Neural cell (in vitro differentiated cells): ENCODE measurements at regions not wholly inside any gene's neighbourhood (a gene's known extent, or its start where the extent isn't known, plus 50 kb on each side); places are given as distances from the start of the nearest gene placed in this dataset.

Source experiments
- H2AFZ ChIP-seq: fragments of 200-600, 300-800 bp; sonication (generic), shearing (Covaris generic); 2 replicates; pipeline ENCODE4 v1.6.0; 2014; ENCODE audit warnings: low read depth, mild to moderate bottlenecking, antibody characterized with exemption, low read length, moderate library complexity
- H3F3A ChIP-seq: fragments of 200-600 bp; shearing (Covaris generic); 2 replicates; pipeline ENCODE4 v1.6.1; 2016; ENCODE audit warnings: mild to moderate bottlenecking, moderate library complexity, mixed read lengths, antibody characterized with exemption, low read length; ENCODE audit not compliant: insufficient read depth, poor library complexity, severe bottlenecking
- H3K27ac ChIP-seq: fragments of 200-600, 300-800 bp; sonication (generic), shearing (Covaris generic); 2 replicates; pipeline ENCODE4 v1.5.1; 2014; ENCODE audit warnings: mild to moderate bottlenecking, low read length, moderate library complexity
- H3K27me3 ChIP-seq: fragments of 300-800, 200-600 bp; sonication (generic), shearing (Covaris generic); 2 replicates; pipeline ENCODE4 v1.6.0; 2014; ENCODE audit warnings: mild to moderate bottlenecking, low read depth, low read length, moderate library complexity; ENCODE audit not compliant: insufficient read depth
- H3K36me3 ChIP-seq: fragments of 300-800, 200-600 bp; sonication (generic), shearing (Covaris generic); 2 replicates; pipeline ENCODE4 v1.5.1; 2014; ENCODE audit warnings: mild to moderate bottlenecking, antibody characterized with exemption, low read length, moderate library complexity; ENCODE audit not compliant: insufficient read depth
- H3K4me2 ChIP-seq: fragments of 300-800, 200-600 bp; sonication (generic), shearing (Covaris generic); 2 replicates; pipeline ENCODE4 v1.6.0; 2014; ENCODE audit warnings: mild to moderate bottlenecking, low read length
- H3K4me3 ChIP-seq: fragments of 300-800, 200-600 bp; sonication (generic), shearing (Covaris generic); 2 replicates; pipeline ENCODE4 v1.5.1; 2014; ENCODE audit warnings: mild to moderate bottlenecking, low read length, moderate library complexity
- H3K79me2 ChIP-seq: fragments of 200-600 bp; shearing (Covaris generic); replicated peaks from 2 replicates; pipeline ENCODE4 v1.6.0; 2014; ENCODE audit warnings: mild to moderate bottlenecking, low read length, moderate library complexity; ENCODE audit not compliant: insufficient read depth
- H3K9ac ChIP-seq: fragments of 300-800, 200-600 bp; sonication (generic), shearing (Covaris generic); 2 replicates; pipeline ENCODE4 v1.6.1; 2016; ENCODE audit warnings: mild to moderate bottlenecking, low read length, mixed read lengths
- H3K9me2 ChIP-seq: fragments of 200-600 bp; shearing (Covaris generic); 2 replicates; pipeline ENCODE4 v1.6.1; 2016; ENCODE audit warnings: mild to moderate bottlenecking, low read length, mixed read lengths; ENCODE audit not compliant: insufficient read depth
- H3K9me3 ChIP-seq: fragments of 200-600, 300-800 bp; sonication (generic), shearing (Covaris generic); 2 replicates; pipeline ENCODE4 v1.6.1; 2016; ENCODE audit warnings: mild to moderate bottlenecking, mixed run types, low read length, moderate library complexity, mixed read lengths
- H4K20me1 ChIP-seq: fragments of 200-600 bp; shearing (Covaris generic); 2 replicates; pipeline ENCODE4 v1.6.1; 2016; ENCODE audit warnings: mild to moderate bottlenecking, mixed run types; ENCODE audit not compliant: insufficient read depth
- EP300 ChIP-seq: fragments of 450-650 bp; conservative IDR thresholded peaks from 2 replicates; pipeline ENCODE4 v1.6.1; 2014; ENCODE audit warnings: antibody characterized with exemption, mild to moderate bottlenecking, moderate library complexity; ENCODE audit not compliant: poor library complexity, severe bottlenecking
- EZH2 ChIP-seq: fragments of 200-600, 300-800 bp; shearing (Covaris generic), sonication (generic); IDR thresholded peaks from 2 replicates; pipeline ENCODE4 v1.6.1; 2014; ENCODE audit warnings: antibody characterized with exemption, low read length, borderline replicate concordance, mild to moderate bottlenecking; ENCODE audit not compliant: insufficient read depth, poor library complexity, severe bottlenecking
- MXI1 ChIP-seq: fragments of 450-650 bp; conservative IDR thresholded peaks from 2 replicates; pipeline ENCODE4 v1.6.1; 2014; ENCODE audit warnings: antibody characterized with exemption, mild to moderate bottlenecking; ENCODE audit not compliant: poor library complexity, severe bottlenecking
- POLR2AphosphoS5 ChIP-seq: IDR thresholded peaks from 2 replicates; pipeline ENCODE4 v1.6.1; 2012
- RAD21 ChIP-seq: fragments of 450-650 bp; conservative IDR thresholded peaks from 2 replicates; pipeline ENCODE4 v1.6.1; 2014; ENCODE audit warnings: antibody characterized with exemption, mild to moderate bottlenecking, moderate library complexity
- SMC3 ChIP-seq: fragments of 450-650 bp; conservative IDR thresholded peaks from 2 replicates; pipeline ENCODE4 v1.6.1; 2014; ENCODE audit warnings: antibody characterized with exemption, mild to moderate bottlenecking, moderate library complexity; ENCODE audit not compliant: poor library complexity
- TAF1 ChIP-seq: IDR thresholded peaks from 2 replicates; pipeline ENCODE4 v1.6.1; 2012; ENCODE audit warnings: low read depth
- TF ChIP-seq, protein P1 (sequence below): IDR thresholded peaks from 2 replicates; pipeline ENCODE4 v1.6.1; 2012; ENCODE audit warnings: borderline replicate concordance
- TF ChIP-seq, protein P2 (sequence below): fragments of 450-650 bp; IDR thresholded peaks from 2 replicates; pipeline ENCODE4 v1.5.1; 2014; ENCODE audit warnings: antibody characterized with exemption, mild to moderate bottlenecking, moderate library complexity; ENCODE audit not compliant: poor library complexity, severe bottlenecking

DNA sequence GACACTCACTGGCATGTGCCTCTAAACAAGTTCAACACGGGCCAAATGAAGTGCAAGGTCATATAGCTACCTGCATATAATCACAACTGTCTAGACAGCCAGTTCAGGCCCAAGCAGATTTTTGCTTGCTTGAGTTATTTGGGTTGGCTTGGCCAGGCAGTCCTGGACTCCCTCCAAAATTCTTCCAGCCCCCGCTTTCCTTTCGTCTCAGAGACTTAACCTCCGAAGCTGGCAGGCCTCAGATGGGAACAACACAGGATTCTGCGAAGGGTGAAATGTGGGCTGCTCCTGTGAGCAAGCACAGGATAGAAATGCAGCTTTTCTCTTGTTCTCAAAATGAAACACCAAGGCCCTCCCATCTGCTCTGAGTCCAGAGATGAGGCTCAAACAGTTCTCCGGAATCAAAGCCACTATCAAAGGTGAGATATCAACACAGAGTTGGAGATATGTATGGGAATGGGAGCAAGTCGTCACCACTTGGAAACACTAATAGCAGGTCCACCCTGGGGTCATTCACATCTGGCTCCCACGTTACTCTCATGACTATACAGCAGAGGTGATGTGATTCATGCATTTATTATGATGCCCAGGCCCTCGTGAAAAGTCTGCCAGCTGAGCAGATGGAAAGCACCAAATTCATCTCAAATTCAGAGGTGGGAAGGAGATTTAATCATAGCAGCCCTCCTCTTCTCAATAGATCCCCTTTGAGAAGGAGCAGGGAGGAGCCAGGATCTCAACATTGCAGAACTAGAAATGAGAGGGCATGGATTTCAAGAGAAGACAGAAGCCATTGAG is 389.8 kb downstream of the NUAK1 start:
- Histone ChIP-seq H3F3A (no peaks in the 10 kb centered on the region), H3K9me3 (no peaks in the 10 kb centered on the region), H3K27me3 (peaks cover 10% of the 10 kb centered on the region), H3K9me2 (no peaks in the 10 kb centered on the region), H3K36me3 (no peaks in the 10 kb centered on the region), H3K79me2 (no peaks in the 10 kb centered on the region), H3K9ac (no peak overlapping the region), H4K20me1 (no peaks in the 10 kb centered on the region), H3K27ac (no peak overlapping the region), H2AFZ (no peak overlapping the region), H3K4me3 (no peak overlapping the region), H3K4me2 (no peak overlapping the region)
- TF ChIP-seq TAF1 (no peak), MXI1 (no peak), SMC3 (no peak)

DNA sequence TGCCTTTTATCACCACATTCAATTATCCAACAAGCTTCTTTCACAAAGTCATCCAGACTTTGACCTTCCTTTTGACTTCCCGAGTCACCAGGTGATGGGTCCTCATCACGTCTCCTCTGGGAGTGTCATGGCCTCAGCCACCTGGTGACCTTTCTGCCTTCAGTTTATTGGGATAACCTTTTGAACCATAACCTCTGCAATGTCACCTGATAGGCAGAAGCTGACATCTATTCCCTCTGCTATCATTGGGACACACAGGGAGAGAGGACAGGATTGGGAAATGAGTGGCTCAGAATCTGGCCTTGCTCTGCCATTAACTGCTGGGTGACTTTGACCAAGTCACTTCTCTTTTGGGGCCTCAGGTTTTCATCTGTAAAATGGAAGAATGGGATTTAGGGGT is 388.7 kb downstream of the NUAK1 start:
- Histone ChIP-seq H3K36me3 (no peaks in the 10 kb centered on the region), H3K4me3 (no peak overlapping the region), H3F3A (no peaks in the 10 kb centered on the region), H3K4me2 (no peak overlapping the region), H3K9me3 (no peaks in the 10 kb centered on the region), H4K20me1 (no peaks in the 10 kb centered on the region), H3K79me2 (no peaks in the 10 kb centered on the region), H3K9ac (no peak overlapping the region), H3K27me3 (peaks cover 9% of the 10 kb centered on the region), H2AFZ (no peak overlapping the region), H3K27ac (no peak overlapping the region), H3K9me2 (no peaks in the 10 kb centered on the region)
- TF ChIP-seq MXI1: no peak
- TF ChIP-seq EZH2: no peak
- TF ChIP-seq POLR2AphosphoS5: no peak
- TF ChIP-seq RAD21: no peak
- no peak for TF ChIP-seq TAF1
- TF ChIP-seq, protein P1, sequence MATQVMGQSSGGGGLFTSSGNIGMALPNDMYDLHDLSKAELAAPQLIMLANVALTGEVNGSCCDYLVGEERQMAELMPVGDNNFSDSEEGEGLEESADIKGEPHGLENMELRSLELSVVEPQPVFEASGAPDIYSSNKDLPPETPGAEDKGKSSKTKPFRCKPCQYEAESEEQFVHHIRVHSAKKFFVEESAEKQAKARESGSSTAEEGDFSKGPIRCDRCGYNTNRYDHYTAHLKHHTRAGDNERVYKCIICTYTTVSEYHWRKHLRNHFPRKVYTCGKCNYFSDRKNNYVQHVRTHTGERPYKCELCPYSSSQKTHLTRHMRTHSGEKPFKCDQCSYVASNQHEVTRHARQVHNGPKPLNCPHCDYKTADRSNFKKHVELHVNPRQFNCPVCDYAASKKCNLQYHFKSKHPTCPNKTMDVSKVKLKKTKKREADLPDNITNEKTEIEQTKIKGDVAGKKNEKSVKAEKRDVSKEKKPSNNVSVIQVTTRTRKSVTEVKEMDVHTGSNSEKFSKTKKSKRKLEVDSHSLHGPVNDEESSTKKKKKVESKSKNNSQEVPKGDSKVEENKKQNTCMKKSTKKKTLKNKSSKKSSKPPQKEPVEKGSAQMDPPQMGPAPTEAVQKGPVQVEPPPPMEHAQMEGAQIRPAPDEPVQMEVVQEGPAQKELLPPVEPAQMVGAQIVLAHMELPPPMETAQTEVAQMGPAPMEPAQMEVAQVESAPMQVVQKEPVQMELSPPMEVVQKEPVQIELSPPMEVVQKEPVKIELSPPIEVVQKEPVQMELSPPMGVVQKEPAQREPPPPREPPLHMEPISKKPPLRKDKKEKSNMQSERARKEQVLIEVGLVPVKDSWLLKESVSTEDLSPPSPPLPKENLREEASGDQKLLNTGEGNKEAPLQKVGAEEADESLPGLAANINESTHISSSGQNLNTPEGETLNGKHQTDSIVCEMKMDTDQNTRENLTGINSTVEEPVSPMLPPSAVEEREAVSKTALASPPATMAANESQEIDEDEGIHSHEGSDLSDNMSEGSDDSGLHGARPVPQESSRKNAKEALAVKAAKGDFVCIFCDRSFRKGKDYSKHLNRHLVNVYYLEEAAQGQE: no peak
- TF ChIP-seq, protein P2, sequence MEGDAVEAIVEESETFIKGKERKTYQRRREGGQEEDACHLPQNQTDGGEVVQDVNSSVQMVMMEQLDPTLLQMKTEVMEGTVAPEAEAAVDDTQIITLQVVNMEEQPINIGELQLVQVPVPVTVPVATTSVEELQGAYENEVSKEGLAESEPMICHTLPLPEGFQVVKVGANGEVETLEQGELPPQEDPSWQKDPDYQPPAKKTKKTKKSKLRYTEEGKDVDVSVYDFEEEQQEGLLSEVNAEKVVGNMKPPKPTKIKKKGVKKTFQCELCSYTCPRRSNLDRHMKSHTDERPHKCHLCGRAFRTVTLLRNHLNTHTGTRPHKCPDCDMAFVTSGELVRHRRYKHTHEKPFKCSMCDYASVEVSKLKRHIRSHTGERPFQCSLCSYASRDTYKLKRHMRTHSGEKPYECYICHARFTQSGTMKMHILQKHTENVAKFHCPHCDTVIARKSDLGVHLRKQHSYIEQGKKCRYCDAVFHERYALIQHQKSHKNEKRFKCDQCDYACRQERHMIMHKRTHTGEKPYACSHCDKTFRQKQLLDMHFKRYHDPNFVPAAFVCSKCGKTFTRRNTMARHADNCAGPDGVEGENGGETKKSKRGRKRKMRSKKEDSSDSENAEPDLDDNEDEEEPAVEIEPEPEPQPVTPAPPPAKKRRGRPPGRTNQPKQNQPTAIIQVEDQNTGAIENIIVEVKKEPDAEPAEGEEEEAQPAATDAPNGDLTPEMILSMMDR: no peak

DNA sequence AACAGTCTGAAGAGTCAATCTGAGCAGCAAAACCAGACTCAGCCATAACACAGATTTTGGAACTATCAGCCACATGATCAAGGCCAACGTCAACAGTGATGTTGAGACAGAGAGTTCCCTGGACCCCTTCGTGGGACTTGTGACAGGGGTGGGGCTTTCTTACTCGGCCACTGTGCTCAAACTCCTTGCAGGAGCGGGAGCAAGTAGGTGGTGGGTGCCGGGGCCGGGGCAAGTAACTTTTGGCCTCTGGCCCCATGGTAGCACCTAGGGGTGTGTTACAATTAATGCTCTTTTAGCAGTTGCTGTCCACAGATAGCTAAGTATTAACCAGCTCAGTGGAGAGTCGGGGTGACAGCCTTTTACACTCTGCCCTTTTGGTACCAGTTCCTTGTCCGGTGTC is 384.4 kb downstream of the NUAK1 start:
- Histone ChIP-seq H2AFZ (no peak overlapping the region), H4K20me1 (no peaks in the 10 kb centered on the region), H3K36me3 (no peaks in the 10 kb centered on the region), H3K27me3 (no peaks in the 10 kb centered on the region), H3K27ac (no peak overlapping the region), H3K79me2 (no peaks in the 10 kb centered on the region), H3F3A (no peaks in the 10 kb centered on the region), H3K9me2 (no peaks in the 10 kb centered on the region), H3K9me3 (no peaks in the 10 kb centered on the region), H3K4me2 (no peak overlapping the region), H3K9ac (no peak overlapping the region), H3K4me3 (no peak overlapping the region)
- TF ChIP-seq EP300 (no peak), RAD21 (no peak)
- TF ChIP-seq, protein P2: no peak
